Left colon (tissue), 2 donors: ENCODE measurements at regions not wholly inside any gene's neighbourhood (a gene's known extent, or its start where the extent isn't known, plus 50 kb on each side); places are given as distances from the start of the nearest gene placed in this dataset.

Source experiments
- ATAC-seq: fragments of 200-7000 bp; cut with Tn5 transposase; one replicate; pipeline ENCODE4 v1.9.1; 2020; ENCODE audit warnings: mild to moderate bottlenecking, moderate library complexity
- DNase-seq, 2 donors: peaks; one replicate each; pipeline ENCODE4 v3.0.0-alpha.2; 2020
- intact Hi-C, 2 donors: fragments of 100-400 bp; cut with DNase I in 1 of 2; cut with micrococcal nuclease in 1 of 2; formaldehyde crosslinking; loops; one replicate each; pipeline versions ENCODE4 v1.11.2 to v1.14.0; 2022; cut with DNase I, micrococcal nuclease
- donor health status: DM: no; HTN: no; CAD: no.
- donor health status: DM: yes; HTN: yes; CAD: no.

DNA sequence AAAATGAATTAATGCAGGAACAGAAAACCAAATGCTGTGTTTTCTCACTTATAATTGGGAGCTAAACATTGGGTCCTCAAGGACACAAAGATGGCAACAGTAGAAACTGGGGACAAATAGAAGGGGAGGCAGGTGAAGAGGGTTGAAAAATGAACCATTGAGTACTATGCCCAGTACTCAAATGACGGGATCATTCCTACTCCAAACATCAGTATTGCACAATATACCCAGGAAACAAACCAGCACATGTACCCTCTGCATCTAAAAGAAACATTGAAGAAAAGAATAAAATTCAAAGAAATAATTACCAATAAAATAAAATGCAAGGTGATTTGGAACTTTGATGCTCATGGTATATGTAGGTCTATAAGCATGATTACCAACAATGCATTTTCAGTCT lies 110.8 kb downstream of the LMO3 start:
- intact Hi-C loops: no loop called here
- DNase-seq: no peak
- ATAC-seq: no peak
